ENCODE measurements at regions not wholly inside any gene's neighbourhood (a gene's known extent, or its start where the extent isn't known, plus 50 kb on each side); places are given as distances from the start of the nearest gene placed in this dataset.
"Not testable (repeated sequence)": the region's sequence is repeated elsewhere in the genome, so short reads cannot be mapped to it uniquely, and the experiment has no call there.

GRCh38 chr6:27617700-27618689 lies 145.1 kb upstream of the ZNF184 start:
- peak; percentile 64 for DNase-seq (ENCODE audit: low spot score)

GRCh38 chr6:27617046-27617687 lies 144.3 kb upstream of the ZNF184 start:
- peak; percentile 29 for DNase-seq (ENCODE audit: low spot score)

GRCh38 chr6:27616328-27617045 lies 143.6 kb upstream of the ZNF184 start:
- no peak for DNase-seq (ENCODE audit: low spot score)

GRCh38 chr6:27611451-27611850 lies 138.5 kb upstream of the ZNF184 start:
- DNase-seq (ENCODE audit: low spot score) = no peak

- peak; percentile 54 for DNase-seq (ENCODE audit: low spot score)
Measured at GRCh38 chr6:27608916-27609883, 136.3 kb upstream of the ZNF184 start.

- DNase-seq (ENCODE audit: low spot score) = peak; percentile 58
Measured at GRCh38 chr6:27605401-27606342, 132.8 kb upstream of the ZNF184 start.

- DNase-seq (ENCODE audit: low spot score) = peak; percentile 34
Measured at GRCh38 chr6:27604986-27605385, 132.1 kb upstream of the ZNF184 start.

- DNase-seq (ENCODE audit: low spot score) = no peak
Measured at GRCh38 chr6:27601668-27602254, 128.9 kb upstream of the ZNF184 start.

GRCh38 chr6:27599859-27600532 lies 127.1 kb upstream of the ZNF184 start:
- DNase-seq (ENCODE audit: low spot score) = no peak

GRCh38 chr6:27597031-27597567 lies 124.2 kb upstream of the ZNF184 start:
- not testable (repeated sequence) for DNase-seq (ENCODE audit: low spot score)

- DNase-seq (ENCODE audit: low spot score) = no peak
Measured at GRCh38 chr6:27593861-27594260, 121.0 kb upstream of the ZNF184 start.

- DNase-seq (ENCODE audit: low spot score) = no peak
Measured at GRCh38 chr6:27593200-27593818, 120.4 kb upstream of the ZNF184 start.

- DNase-seq (ENCODE audit: low spot score) = peak; percentile 68
Measured at GRCh38 chr6:27592481-27593199, 119.7 kb upstream of the ZNF184 start.

- peak; percentile 29 for DNase-seq (ENCODE audit: low spot score)
Measured at GRCh38 chr6:27591699-27592480, 119.0 kb upstream of the ZNF184 start.

- DNase-seq (ENCODE audit: low spot score) = not testable (repeated sequence)
Measured at GRCh38 chr6:27585316-27585715, 112.4 kb upstream of the ZNF184 start.

GRCh38 chr6:27584326-27584725 lies 111.4 kb upstream of the ZNF184 start:
- no peak for DNase-seq (ENCODE audit: low spot score)

Measured in iPS-NIHi11 (cell line).